ENCODE measurements at regions not wholly inside any gene's neighbourhood (a gene's known extent, or its start where the extent isn't known, plus 50 kb on each side); places are given as distances from the start of the nearest gene placed in this dataset.
"Not testable (repeated sequence)": the region's sequence is repeated elsewhere in the genome, so short reads cannot be mapped to it uniquely, and the experiment has no call there.

DNA sequence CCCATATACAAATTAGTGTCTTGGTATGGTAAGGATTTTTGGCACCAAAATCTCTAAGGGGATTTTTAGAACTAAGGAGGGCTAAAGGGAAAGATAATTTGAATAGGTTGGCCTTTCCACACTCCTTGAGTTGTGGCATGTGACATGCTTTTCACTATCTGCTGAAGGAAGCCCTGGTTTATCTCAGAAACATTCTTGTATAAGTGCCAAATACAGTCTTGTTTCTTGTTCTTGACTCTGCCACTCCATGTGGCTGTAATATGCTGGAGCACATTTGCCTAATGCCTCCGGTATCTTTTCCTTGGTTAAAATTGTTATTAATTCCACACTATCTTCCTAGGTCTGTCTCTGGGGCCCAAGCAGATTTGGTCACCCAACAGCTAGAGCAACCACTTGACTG is 457.0 kb downstream of the USP25 start:
- DNase-seq, result no peak

GRCh38 chr21:16187603-16188301 is 458.0 kb downstream of the USP25 start:
- DNase-seq, result no peak

DNA sequence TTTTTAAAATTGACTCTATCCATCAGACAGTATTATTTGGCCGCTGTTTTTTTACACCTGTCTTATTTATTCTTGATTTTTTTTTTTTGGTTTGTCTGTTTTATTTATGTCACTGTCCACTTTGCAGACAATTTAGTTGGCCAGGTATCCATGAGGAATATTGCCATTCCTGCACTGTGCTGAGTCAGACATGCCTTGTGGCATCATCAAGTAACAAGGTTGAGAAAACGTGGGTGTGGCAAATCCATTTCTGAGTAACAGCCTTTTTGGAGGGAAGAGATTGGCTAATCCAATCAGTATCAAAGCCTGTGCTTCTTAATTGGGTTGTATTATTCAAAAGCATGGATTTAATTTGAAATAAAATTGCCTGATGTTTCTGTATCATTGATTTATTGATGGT is 463.1 kb downstream of the USP25 start:
- no peak for DNase-seq

GRCh38 chr21:16193496-16194094 is 463.8 kb downstream of the USP25 start:
- no peak for DNase-seq

DNA sequence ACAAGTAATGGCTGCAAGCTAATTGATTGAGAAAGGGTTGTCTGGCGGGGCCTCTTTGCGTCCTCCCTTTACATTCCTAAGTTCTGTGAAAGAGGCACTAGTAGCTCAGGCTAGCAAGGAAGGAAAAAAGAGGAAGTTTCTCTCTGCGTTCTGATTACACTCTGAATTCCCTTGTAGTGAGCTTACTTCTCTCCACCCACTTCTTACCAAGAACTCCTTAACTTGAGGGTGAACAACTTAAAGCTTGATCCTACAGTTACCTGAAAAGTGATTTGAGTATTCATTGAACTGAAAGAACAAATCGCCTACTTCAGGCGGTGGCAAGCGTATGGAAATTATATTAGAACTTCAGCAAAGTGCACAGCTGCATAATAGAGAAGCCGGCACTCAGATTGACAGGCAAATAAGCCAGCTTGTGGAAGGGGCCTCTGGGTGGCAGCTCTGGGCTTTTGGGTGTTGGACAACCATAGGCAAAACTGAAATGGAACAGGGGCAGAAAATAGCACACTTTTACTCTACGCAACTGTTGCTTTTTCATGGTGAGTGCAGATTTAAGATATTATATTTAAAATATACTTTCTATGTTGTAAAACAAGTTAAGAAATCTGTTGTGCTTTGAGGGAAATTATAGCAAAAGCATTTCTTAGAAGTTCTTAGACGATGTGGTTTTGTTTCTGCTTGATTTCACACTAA is 464.5 kb downstream of the USP25 start:
- DNase-seq, result peak in 1 of 5 experiments; percentile 1

- DNase-seq, result no peak
These were observed 465.2 kb downstream of the USP25 start for GRCh38 chr21:16194788-16195537.

DNA sequence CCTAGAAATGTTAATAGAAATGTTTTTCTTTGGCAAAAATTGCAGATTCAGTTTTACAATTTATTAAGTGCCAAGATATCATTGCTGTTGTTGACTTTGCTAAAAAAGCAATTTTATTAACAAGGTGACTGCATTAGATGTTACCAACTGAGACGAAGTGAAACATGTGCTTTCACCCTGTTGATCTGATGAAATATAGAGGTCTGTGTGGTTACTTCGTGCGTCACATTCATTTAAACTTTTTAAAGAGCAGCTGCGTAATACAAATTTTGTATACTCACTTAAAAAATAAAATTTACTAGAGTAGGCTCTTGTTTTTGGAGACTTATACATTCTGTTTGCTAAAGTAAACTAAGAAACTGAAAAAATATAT is 465.7 kb downstream of the USP25 start:
- no peak for DNase-seq

GRCh38 chr21:16196001-16196400 is 466.2 kb downstream of the USP25 start:
- no peak for DNase-seq

DNA sequence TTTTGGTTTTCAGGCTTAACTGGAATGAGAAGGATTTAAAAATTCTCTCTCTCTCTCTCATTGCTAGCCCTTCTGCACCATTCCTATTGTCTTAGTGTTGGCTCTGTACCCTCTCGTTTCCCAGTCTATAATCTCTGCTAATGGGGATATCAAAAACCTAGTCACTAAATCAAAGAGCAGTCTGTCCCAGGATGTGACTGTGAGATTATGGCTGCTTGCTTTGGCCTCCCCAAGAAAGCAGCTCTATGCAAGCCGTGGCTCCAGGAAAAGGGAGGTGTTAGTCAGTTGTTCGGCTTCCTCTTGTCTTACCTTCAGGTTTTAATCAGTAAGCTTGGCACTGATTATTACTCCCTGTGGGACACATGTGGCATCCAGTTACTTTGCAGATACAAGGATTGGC is 468.8 kb downstream of the USP25 start:
- DNase-seq, result no peak

DNA sequence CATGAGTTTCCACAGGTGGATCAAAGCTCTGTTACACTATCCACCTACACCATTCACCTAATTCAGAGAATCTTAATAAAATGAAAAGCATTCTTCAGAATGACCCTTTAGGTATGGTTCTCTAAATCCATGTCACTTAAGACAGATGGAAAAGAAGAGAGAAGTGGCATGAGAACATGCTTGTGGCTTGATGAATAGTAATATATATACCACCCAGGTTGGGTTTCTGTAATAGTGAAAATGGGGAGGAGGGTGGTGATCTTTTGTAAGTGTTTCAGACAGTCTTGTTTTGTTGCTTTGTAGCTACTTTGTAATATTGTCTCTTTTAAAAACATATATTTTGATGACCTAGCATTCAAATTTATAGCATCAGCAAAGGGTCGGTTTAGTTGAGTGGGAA is 469.8 kb downstream of the USP25 start:
- no peak for DNase-seq

GRCh38 chr21:16201718-16202117 is 471.9 kb downstream of the USP25 start:
- no peak for DNase-seq

GRCh38 chr21:16205527-16205926 is 475.7 kb downstream of the USP25 start:
- no peak for DNase-seq

GRCh38 chr21:16211339-16212303 is 481.8 kb downstream of the USP25 start:
- no peak for DNase-seq

GRCh38 chr21:16213518-16213917 is 483.7 kb downstream of the USP25 start:
- no peak for DNase-seq

DNA sequence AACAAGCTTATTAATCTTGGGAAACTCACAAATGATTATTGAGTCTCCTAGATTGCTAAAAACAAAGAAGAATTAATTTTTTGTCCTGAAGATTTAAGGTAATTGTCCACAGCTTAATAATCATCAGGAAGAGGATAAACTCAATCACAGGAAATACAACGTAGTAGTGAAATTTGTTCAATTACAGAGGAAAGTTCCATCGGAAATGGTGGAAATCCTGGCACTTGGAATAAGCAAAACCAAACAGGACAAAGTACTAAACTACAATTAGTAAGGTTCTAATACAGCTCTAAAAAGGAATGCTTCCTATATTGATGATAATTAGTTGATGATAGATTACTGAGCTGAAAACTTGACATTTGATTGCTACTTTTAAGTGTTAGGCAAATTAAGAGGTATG is 485.4 kb downstream of the USP25 start:
- DNase-seq, result no peak

- DNase-seq, result no peak
These were observed 485.9 kb downstream of the USP25 start for GRCh38 chr21:16215663-16216183.

- DNase-seq, result no peak
These were observed 486.6 kb downstream of the USP25 start for GRCh38 chr21:16216288-16216962.

- DNase-seq, result no peak
These were observed 489.0 kb downstream of the USP25 start for GRCh38 chr21:16218682-16219343.

- not testable (repeated sequence) for DNase-seq
These were observed 495.0 kb downstream of the USP25 start for GRCh38 chr21:16224756-16225155.

DNA sequence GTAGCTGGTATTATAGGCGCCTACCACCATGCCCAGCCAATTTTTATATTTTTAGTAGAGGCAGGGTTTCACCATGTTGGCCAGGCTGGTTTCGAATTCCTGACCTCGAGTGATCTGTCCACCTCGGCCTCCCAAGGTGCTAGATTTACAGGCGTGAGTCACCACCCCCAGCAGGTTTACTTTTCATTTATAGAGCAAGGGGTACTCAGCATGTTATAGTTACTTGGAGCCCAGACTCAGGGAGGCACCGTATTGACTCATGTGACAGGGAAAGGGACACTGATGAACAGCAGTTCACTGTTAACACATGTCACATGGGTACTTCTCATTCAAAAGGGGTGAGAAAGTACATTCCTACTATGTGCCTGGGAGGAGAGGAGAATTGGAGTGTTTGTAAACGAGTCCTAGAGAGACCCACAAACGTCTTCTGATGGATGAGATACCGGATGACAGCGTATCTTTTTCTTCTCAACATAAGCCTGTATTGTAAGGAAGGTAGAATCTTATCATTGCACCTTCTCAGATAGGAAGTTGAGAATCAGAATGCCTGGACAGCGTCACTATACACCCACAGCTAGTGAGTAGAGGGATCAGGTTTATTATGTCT is 510.0 kb downstream of the USP25 start:
- DNase-seq, result no peak

Data from T-helper 2 cell (primary cell).